ENCODE measurements at regions not wholly inside any gene's neighbourhood (a gene's known extent, or its start where the extent isn't known, plus 50 kb on each side); places are given as distances from the start of the nearest gene placed in this dataset.

- TF ChIP-seq CTCF (IDR thresholded peaks at IDR 0.05) = no peak
- no peak for TF ChIP-seq EP300 (IDR thresholded peaks at IDR 0.05)
- no peak for TF ChIP-seq POLR2A (IDR thresholded peaks at IDR 0.05)
These were observed 141.6 kb upstream of the RIOK3 start for GRCh38 chr18:23311351-23312121.

Measured in tibial nerve (tissue), 4 donors.